HS-5 (cell line): ENCODE measurements at regions not wholly inside any gene's neighbourhood (a gene's known extent, or its start where the extent isn't known, plus 50 kb on each side); places are given as distances from the start of the nearest gene placed in this dataset.
"Not testable (repeated sequence)": the region's sequence is repeated elsewhere in the genome, so short reads cannot be mapped to it uniquely, and the experiment has no call there.

Source experiments
- DNase-seq: peaks from one replicate; pipeline ENCODE4 v3.0.0-alpha.2; 2012; ENCODE audit warnings: low read depth

DNA sequence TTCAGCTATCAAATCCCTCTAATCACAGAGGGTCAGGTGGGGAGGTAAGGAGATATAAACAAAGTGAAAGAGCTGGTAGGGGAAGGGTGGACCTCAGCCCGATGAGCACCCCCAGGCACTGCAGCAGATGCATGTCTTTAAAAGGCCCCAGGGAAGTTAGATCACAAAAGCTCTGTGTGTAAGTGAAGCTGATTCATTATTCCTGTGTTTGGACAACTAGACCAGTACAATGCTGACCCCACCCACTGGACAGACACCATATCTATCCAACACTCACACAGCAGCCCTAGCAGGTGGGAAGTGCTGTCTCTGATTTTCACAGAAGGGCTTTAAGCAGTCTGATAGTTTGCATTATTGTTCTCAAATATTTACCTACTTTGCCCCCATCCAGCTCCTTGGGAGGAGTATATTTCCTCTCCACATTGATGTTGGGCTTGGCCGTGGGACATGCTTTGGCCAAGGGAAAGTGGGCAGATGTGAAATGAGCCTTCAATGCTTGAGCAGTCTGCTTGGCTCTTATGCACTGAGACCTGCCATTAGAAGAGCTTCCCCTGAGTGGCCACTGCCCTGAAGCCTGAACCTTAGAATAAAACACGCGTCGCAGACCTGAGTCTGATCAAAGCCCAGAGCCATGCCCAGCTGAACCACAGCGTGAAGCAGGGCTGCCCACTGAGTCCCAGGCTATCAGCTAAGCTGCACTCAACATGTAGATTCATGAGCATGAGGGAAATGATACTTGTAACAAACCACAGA is 111.4 kb downstream of the COPS8 start:
- no peak for DNase-seq

DNA sequence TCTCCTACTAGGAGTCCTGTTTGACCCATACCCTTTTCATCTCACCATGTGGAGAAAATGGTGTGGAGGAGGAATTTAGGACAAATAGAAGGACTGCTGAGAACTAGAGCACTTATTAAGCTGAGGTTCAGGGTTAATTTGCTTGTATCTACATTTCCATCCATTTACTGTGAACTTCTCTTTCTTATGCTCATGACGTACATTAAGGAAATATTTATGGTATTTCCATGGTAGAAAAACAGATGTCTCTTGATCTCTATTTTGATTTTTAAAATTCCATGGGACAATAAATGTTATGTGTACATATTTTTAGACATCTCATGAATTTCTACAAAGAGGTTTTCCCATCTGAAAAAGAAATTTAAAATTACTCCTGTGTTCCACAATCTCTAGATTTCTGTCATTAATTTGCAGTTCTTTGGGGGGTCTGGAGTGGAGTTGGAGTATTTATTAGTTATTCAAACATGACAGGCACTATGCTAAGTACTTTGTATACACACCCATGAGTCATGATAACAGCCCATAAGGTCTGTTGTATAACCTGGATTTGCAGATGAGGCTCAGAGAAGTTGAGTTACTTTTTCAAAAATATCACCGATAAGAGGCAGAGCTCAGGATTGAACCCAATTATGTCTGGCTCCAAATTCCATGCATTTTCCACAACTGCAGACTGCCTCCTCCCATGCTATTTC is 112.6 kb downstream of the COPS8 start:
- DNase-seq: no peak

DNA sequence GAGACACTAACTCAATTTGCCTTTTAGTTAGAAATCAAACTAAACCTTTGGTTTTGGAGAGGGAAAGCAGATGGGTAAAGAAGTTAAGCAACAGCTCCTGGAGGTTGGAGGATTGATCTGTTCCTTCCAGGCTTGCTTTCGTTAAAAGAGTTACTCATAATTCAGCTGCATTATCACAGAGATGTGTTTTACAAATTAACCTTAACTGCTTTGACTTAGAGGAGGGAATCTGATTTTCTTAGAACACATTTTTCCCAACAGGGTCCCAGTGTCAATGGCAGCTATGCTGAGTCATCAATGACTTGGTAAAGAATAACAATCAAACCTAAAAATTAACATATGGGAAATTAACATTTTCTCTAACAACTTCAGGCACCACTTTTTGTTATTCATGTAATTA is 113.4 kb downstream of the COPS8 start:
- DNase-seq: no peak

DNA sequence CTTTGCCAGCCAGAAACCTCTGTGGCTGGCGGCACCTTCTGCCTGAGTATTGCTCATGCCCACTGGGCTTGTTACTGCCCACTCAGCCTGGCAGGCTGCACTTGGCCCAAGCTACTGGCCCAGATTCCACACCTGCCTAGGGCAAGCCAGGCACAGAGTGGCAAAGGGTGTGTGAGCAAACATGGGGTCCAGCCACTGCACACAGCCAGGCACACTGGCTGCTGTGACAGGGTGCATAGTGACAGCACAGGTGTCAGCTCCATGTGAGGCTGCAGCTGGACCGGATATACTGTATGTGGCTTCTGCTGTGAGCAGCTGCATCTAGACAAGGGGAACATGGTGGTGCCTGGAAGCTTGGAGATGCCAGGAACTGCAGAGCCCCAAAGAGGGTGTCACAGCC is 113.9 kb downstream of the COPS8 start:
- DNase-seq: no peak

DNA sequence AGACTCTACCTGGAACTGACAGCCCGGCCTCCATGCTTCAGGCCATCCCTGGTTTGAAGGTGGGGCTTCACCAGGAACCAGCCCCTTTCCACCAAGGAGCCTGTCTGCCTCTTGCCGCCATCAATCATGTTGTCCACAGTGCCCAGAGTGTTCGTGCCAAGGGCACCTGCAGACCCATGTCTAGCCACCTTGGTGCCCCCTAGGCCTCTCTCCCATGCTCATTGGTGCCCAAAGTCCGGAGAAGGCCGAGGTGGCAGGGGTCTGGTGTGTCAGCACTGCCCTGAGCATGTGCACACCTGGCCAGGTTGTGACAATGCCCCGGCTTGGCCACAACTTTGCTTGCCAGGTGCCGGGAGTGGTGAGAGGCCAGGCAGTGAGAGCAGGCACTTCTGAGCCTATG is 114.8 kb downstream of the COPS8 start:
- DNase-seq: no peak

DNA sequence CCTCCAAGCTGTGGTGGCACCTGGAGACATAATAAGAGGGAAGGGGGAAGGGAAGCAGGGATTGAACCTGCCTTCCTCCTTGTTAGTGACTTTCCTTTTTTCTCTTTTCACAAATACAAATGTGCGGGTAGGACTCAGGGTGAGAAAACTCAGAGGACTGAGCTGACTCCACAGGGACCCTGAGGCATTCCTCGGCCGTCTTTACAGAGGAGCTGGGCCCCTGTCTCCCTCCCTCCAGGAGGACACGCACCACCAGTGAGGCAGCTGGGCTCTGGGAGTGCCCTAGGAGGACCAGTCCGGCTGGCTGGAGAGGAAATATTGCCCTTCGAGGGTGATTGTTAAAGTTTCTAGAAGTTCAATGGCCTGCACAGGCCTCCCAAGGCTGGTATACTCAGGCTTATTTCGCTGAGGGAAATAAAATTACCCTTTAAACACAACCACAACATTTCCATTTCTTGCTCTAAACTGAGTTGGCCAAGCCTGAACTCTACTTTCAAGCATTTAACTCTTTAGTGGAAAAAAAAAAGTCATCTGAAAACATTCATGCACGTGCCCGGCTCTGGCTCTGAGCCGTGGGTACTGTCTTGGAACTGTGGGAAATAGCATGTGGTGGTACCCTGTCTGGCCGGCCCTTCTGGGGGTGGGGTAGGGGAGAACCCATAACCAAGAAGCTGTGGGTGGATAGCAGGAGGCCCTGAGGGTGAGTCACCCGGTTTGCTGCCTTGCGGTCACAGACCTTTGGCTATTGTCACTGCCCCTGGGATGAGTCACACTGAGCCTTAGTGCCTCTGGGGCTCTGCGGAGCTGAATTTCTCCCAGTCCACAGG is 116.0 kb downstream of the COPS8 start:
- no peak for DNase-seq

DNA sequence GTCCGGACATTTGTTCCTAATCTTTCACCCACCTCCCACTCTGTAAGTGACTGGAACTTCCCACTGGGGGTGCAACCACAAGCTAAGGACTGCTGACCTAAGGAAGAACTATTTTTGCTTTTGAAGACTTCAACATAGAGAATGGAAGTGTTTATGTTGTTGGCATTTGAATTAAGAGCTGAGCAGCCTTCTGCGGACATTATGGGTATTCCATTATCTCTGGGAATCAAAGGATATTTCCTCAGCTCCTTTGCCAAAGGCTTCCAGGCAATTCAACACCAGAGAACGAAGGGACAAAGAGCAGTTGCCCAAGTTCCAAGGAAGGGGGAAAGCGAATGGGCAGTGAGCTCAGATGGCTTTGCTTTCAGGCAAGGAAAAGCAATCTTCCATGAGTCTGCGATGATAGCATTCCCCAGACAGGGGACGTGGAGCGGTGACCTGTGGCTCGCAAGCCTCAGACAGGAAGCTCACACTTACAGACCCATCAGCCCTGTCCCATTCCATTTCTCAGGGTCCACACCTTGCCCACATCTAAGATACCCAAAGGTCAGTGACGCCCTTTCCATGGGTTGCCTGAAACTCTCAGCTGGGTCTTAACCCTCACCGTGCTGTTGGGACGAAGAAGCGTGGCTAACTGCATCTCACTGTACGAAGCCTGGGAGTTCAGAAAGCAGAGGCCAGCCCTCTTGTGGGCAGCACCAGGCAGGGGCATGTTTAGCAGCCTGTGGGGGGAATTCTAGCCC is 116.8 kb downstream of the COPS8 start:
- DNase-seq: no peak

DNA sequence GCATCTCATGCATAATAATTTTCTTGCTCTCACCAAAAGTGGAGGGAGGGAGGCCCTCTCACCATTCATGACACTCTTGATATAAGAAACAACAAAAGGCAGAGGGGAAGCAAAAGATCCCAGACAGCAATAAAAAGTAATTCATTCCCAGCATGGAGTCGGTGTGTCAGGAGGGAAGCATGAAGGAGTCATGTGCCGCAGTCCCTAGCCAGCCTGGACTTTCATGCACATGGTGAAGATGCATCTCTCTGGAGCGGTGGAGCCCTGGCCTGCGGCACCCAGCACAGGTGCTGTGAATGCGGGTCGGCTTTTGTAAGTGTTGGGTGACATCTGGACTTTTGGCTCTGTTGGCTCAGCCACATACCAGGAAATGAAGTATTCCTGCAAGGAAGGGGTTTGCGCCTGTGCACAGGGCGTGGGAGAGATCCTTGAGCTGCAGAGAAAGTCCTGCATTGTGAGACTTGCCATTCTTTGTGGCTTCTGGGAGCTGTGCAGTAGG is 119.4 kb downstream of the COPS8 start:
- DNase-seq: no peak

DNA sequence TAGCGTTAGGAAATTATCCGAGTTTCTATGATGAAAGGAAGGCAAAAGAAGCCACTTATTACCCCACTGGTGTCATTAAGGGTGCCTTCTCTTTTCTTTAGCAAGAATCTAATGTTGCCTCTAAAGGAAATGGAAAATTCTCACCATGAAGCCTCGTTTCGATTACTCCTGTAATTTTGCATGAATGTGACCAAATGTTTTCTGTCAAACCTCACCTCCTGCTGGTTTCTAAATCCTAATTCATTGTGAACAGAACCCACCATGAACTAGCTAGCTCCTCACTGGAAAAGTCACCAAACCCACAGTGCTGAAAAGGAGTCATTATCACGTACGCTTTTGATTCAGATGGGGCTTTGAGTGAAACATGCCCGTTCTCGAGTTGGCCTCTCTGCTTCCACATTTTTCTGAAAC is 119.9 kb downstream of the COPS8 start:
- DNase-seq: no peak

DNA sequence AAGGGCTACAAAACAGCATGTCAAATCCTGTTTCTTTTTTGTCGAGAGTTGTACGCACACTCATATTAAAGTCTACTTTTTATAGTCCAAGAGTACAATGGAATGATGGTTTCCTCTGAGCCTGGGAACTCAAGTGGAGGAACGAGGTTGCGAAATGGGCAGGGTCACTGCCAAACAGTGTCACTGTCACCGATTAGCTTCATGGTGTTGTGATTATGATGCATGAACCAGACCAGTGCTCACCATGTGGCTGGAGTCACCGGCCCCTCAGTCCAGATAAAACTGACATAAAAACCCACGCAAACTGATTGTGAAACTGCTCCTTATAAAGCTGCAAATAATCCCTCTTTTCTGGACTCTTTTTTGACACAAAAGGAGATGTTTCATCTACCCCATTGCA is 122.0 kb downstream of the COPS8 start:
- DNase-seq: no peak

DNA sequence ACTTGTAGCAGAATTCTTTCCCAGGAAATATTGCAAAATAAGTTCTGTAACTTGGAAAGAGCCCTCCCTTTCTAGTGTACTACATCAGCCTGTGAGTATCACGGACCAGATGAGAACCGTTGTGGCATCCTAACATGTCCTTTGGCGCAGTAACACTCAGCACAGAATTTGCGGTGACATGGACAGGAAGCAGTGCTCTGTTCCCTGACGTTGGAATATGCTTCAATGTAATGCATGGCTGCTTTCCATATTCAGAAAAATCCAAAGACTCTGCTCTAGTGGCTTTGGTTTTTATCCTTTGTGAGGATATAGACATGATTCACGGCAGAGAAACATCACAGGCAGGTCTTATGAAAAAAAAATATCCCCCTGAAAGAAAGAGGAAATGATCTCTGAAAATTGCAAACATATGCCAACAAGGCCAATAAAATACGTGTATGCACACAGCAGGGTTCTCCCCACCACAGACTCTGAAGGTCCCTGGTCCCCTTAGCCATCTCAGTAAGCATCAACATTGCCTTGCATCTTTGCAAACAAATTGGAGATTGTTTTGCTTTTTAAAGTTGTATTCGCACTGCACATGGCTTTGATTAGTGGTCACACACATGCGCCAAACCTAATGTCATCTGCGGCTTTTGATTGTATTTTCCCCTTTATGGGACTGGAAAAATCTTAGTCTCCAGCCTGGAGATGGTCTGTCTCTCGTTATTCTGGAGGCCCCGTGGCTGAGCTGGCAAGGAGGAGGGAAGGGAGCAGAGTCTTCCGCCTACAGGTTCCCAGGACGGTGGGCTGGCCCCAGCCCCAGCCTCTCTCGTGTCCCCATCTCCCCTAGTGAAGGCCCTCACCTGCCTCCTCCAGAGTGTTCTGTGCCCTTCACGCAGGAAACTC is 122.9 kb downstream of the COPS8 start:
- DNase-seq: peak; percentile 73

DNA sequence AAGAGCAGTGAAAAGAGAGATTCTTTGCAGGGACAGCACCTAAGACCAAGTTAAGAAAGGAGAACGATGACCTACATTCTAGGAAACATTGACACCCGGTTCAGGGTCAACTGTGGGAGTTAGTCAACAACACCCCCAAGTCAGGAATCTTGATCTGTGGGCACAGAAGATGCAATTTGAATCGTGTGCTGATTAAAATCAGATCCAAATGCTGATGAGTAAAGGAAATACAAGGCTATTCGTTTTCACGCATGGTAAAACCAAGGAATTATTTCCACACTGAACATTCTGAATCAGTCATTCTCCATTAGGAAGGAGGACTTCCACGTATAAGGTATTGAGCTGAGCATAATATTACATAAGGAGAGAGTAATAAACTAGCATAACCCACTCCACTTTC is 124.2 kb downstream of the COPS8 start:
- DNase-seq: no peak

DNA sequence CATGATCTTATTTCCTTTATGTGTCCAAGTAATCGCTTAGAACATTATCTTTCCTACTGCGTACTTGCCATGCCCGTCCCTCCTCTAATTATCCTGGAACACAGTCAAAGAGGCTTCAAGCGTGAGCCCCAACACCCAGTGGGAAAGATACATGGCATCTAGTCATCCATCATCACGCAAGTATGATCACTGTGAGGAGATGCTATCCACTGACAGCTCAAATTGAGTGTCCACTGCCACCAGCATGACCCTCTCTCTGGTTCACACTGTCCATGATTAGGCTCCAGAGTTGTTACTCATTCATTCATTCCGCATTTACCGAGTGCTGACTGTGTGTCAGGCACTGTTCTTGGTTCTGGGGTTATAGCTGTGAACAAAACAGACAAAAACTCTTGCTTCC is 124.6 kb downstream of the COPS8 start:
- DNase-seq: no peak

DNA sequence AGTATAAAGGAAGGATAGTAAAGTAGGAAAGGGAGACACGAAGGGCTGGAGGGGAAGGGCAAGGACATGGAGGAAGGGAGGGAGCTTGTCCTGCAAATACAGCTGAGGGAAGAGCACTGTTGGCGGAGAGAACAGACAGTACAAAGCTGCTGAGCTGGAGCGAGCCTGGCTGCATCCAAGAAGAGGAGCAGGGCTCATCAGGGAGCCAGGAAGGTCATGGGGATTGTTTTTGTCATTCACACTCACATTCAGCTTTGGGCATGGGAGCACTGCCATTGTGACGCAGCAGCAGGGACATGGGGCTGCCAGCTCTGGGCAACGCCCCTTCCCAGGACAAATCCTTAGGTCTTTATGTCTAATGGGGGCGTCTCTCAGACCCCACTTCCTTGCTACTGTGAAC is 125.1 kb downstream of the COPS8 start:
- no peak for DNase-seq

DNA sequence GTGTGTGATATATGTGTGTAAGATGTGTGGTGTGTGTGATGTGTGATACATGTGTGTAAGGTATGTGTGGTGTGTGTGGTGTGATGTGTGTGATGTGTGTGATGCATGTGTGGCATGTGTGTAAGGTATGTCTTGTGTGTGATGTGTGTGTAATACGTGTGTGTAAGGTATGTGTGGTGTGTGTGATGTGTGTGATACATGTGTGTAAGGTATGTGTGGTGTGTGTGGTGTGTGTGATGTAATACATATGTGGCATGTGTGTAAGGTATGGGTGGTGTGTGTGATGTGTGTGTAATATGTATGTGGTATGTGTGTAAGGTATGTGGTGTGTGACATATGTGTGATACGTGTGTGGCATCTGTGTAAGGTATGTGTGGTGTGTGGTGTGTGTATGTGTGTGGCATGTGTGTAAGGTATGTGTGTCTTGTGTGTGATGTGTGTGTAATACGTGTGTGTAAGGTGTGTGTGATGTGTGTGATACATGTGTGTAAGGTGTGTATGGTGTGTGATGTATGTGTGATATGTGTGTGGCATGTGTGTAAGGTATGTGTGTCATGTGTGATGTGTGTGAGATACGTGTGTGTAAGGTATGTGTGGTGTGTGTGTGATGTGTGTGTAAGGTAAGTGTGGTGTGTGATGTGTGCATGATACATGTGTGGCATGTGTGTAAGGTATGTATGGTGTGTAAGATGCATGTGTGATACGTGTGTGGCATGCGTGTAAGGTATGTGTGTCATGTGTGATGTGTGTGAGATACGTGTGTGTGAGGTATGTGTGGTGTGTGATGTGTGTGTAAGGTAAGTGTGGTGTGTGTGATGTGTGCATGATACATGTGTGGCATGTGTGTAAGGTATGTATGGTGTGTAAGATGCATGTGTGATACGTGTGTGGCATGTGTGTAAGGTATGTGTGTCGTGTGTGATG is 126.9 kb downstream of the COPS8 start:
- not testable (repeated sequence) for DNase-seq

DNA sequence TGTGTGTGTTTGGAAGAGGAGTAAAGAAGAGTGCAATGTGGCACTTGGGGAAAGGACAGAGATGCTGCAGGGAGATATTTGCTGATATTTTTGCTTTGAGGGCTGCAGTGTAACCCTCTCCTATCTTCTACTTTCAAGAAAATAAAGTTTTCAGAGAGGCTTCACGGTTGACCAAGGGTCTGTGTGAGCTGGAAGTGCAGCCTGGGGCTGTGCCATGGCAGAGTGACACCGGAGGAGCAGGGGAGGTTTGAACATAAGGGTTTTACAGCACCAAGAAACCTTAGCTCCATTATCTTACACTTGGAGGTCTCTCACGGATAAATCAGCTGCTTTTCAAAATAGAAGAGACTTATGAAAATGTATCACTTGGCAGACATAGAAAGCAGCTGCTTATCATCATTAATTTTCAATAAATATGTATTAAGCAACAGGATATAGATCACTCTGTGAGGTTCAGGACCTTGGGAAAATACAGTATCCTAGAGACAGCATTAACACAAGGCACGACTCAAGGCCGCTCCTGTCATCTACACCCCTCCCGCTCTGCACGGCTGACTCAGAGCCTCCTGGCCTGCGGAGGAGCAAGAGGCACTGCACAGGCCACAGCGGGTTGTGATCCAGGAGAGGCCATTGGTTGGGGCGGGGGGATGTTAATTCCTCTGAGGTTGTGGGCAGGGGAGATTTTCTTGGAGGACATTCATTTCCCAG is 127.8 kb downstream of the COPS8 start:
- DNase-seq: no peak

DNA sequence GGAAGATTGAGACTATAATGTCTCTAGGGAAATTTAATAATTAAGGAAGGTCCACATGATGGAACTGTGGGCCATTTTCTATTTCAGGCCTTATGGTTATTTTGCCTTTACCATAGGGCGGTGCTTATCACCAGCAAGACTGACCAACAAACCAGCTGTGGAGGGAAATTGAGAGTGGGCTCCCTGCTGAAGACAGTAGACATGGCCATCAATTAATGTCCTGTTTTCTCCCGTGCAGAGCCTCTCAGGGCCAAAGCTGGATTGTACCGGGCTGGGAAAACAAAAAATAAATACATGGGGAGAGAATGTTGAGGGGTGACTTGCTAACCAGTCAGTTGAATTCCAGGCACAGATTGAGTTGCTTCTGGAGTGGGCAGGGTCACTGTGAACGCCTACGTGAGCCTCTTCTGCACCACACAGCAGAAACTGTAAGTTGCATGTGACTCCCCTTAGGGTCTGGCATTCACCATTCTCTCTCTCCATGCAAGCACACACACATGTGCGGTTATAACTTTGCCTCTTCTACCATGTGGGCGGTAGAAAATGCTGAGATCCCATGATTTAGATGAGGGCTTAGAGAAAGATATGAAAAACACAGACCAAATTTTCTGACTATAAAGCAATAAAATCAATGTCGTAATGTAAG is 128.5 kb downstream of the COPS8 start:
- DNase-seq: no peak

DNA sequence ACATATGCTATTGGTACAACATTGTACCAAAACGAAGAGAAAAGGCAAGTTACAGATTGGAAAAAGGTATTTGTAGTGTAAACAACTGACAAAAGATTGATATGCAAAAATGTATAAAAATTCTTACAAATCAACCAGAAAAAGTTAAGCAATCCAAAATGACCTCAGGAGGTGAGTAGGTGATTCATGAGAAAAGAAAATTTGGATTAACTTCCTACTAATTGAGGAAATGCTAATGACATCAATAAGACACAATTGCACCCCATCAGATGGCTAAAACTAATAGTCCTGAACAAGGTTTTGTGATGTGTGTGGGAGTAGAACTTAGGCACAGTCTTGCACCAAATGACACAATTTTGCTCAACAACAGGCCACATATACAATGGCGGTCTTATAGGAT is 129.3 kb downstream of the COPS8 start:
- no peak for DNase-seq
